GM18951 (cell line): ENCODE measurements at regions not wholly inside any gene's neighbourhood (a gene's known extent, or its start where the extent isn't known, plus 50 kb on each side); places are given as distances from the start of the nearest gene placed in this dataset.
"Not testable (repeated sequence)": the region's sequence is repeated elsewhere in the genome, so short reads cannot be mapped to it uniquely, and the experiment has no call there.

Source experiments
- POLR2A ChIP-seq: IDR thresholded peaks from 4 replicates; pipeline ENCODE4 v1.6.1; 2011; ENCODE audit warnings: mild to moderate bottlenecking; ENCODE audit not compliant: insufficient read length, insufficient read depth; ENCODE audit errors: extremely low read depth
- in situ Hi-C: fragments of 300-500 bp; cut with MboI; formaldehyde crosslinking; loops from one replicate; pipeline ENCODE4 v1.12.0; 2022; ENCODE audit warnings: low sequenced_read_pairs, mixed read lengths, inconsistent platforms; ENCODE audit not compliant: unreplicated experiment

DNA sequence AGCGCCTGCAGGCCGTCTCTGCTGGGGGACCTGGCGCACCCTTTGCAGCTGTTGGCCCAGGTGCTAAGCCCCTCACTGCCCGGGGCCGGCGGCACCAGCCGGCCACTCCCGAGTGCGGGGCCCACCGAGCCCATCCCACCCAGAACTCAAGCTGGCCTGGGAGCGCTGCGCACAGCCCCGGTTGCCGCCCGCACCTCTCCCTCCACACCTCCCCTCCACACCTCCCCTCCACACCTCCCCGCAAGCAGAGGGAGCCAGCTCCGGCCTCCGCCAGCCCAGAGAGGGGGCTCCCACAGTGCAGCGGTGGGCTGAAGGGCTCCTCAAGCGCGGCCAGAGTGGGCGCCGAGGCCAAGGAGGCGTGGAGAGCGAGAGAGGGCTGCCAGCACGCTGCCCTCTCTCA, 177.8 kb upstream of the KAZN start:
- in situ Hi-C loops, result no loop called here
- no peak for TF ChIP-seq POLR2A

- TF ChIP-seq POLR2A, result no peak
- in situ Hi-C loops, result no loop called here
These were observed 177.0 kb upstream of the KAZN start for GRCh38 chr1:14421295-14421976.

- no peak for TF ChIP-seq POLR2A
- in situ Hi-C loops, result no loop called here
These were observed 176.4 kb upstream of the KAZN start for GRCh38 chr1:14421977-14422609.

GRCh38 chr1:14424325-14425002, 174.0 kb upstream of the KAZN start:
- no peak for TF ChIP-seq POLR2A
- in situ Hi-C loops, result no loop called here

GRCh38 chr1:14426854-14427253, 171.6 kb upstream of the KAZN start:
- TF ChIP-seq POLR2A, result no peak
- in situ Hi-C loops, result no loop called here

DNA sequence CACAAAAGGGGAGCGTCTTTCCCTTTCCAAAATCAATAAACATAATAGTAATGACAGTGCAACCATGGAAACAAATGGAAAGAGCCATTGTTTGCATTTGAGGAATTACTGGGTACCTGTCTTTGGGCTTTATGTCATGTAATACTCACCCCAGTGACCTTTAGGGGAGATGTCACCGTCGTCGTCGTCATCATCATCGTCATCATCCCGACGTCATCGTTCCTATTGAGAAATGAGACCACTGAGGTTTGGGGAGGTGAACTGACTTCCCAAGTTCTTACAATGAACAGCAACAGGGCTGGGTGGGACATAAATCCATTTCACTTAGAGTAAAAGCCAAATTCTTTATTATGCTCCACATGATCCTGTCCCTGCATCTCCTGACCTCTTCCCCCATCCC, 168.9 kb upstream of the KAZN start:
- in situ Hi-C loops, result no loop called here
- TF ChIP-seq POLR2A, result no peak

DNA sequence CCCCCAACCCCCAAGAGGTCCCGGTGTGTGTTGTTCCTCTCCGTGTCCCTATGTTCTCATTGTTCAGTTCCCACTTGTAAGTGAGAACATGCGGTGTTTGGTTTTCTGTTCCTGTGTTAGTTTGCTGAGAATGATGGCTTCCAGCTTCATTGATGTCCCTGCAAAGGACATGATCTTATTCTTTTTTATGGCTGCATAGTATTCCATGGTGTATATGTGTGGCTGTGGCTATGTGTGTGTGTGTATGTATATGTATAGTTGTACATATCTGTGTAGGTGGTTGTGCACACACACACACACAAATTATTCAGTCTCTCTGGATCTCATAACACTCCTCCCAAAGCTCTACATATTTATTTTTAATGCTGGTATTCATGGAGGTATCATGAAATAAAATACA, 165.8 kb upstream of the KAZN start:
- in situ Hi-C loops, result not testable (repeated sequence)

- no peak for TF ChIP-seq POLR2A
- in situ Hi-C loops, result no loop called here
These were observed 163.0 kb upstream of the KAZN start for GRCh38 chr1:14435368-14436023.

- in situ Hi-C loops, result no loop called here
- no peak for TF ChIP-seq POLR2A
These were observed 161.0 kb upstream of the KAZN start for GRCh38 chr1:14437417-14437918.

- in situ Hi-C loops, result no loop called here
- no peak for TF ChIP-seq POLR2A
These were observed 160.2 kb upstream of the KAZN start for GRCh38 chr1:14438127-14438769.

DNA sequence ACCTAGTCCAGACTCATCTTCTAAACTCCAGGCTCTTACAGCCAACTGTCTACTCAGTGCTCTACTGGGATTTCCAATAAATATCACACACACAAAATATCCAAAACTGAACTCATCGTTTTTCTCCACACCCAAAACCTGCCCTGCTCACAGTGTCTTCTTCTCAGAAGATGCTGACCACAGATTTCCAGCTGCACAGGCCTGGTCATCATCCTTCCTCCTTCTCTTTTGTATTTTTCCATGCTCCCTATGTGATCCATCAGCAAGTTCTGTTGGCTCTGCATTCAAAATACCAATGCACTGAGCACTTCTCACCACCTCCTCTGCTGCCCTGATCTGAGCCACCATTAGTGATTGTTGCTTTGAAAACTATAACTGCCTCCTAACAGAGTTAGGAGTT, 159.5 kb upstream of the KAZN start:
- TF ChIP-seq POLR2A, result no peak
- in situ Hi-C loops, result no loop called here

- in situ Hi-C loops, result no loop called here
- TF ChIP-seq POLR2A, result no peak
These were observed 158.3 kb upstream of the KAZN start for GRCh38 chr1:14440166-14440565.

DNA sequence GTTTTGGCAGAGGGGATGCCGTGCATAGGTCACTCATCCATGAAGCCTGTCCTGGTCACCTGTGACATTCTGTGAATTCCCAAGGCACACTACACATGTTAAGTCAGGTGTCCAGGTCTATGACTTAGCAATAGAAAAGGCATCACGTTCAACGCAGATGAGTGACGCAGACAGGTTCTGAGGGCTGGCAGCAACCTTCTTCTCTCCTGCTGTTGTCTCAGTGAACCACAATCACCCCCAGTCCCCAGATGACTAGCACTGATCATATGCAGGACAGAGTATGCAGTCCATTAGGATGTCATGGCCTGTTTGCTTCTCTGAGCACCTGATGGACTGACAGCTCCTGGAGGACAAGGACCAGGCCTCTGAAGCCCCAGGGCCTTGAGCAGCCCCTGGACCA, 157.8 kb upstream of the KAZN start:
- in situ Hi-C loops, result no loop called here

DNA sequence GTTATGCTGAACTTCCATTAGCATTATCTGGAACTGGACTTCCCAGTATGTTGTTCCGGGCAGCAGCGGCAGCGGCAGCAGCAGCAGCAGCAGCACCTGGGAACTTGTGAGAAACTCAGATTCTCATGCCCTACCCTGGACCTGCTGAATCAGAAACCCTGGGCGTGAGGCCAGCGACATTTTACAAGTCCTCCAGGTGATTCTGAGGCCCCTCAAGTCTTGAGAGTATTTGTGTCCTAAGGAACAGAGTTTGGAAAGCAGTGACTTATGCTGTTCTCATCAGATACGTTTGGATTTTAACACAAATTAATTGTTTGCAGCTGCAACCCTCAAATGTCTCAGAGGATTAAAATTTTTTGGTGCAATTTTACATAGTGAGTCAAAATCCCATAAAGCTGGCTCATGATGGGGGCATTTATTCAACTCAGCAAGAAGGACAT, 157.2 kb upstream of the KAZN start:
- no peak for TF ChIP-seq POLR2A
- in situ Hi-C loops, result no loop called here

More for the DNA sequence above, 157.8 kb upstream of the KAZN start:
- TF ChIP-seq POLR2A, result no peak
